ENCODE measurements at regions not wholly inside any gene's neighbourhood (a gene's known extent, or its start where the extent isn't known, plus 50 kb on each side); places are given as distances from the start of the nearest gene placed in this dataset.

GRCh38 chr12:5251786-5252185 is 180.1 kb upstream of the NTF3 start:
- TF ChIP-seq POLR2A (IDR thresholded peaks at IDR 0.05) (no peak), CTCF (IDR thresholded peaks at IDR 0.05) (no peak)

Data from Peyer's patch (tissue), 4 donors.